HEK293T (cell line): ENCODE measurements at regions not wholly inside any gene's neighbourhood (a gene's known extent, or its start where the extent isn't known, plus 50 kb on each side); places are given as distances from the start of the nearest gene placed in this dataset.

Experiments used
- CTBP1 ChIP-seq: fragments of 450-650 bp; IDR thresholded peaks from 2 replicates; pipeline ENCODE4 v1.6.1; 2016; ENCODE audit warnings: borderline replicate concordance
- FOXA1 ChIP-seq: fragments of 450-650 bp; IDR thresholded peaks from 2 replicates; pipeline ENCODE4 v1.6.1; 2016; ENCODE audit warnings: mild to moderate bottlenecking
- SP1 ChIP-seq: fragments of 450-650 bp; IDR thresholded peaks from 2 replicates; pipeline ENCODE4 v1.6.1; 2017

DNA sequence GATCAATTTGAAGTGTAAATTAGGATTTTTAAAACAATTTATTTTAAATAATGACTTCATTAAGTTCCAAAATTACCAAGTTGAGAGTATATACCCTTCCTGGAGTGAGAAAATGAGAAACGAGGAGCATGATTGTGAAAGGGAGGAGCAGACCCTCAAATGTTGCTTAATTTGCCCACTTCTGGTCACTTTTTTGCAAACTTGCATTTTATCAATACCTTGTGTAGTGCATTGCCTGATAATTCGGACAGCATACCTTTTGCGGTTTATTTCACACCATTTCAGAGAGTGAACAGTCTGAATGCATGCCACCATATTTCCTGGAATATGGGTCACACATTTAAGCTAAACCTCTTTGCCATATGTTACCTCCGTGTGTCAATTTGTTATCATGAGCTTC, 669.7 kb downstream of the RNF144A start:
- TF ChIP-seq SP1, result no peak
- no peak for TF ChIP-seq CTBP1
- TF ChIP-seq FOXA1, result no peak
